ENCODE measurements at regions not wholly inside any gene's neighbourhood (a gene's known extent, or its start where the extent isn't known, plus 50 kb on each side); places are given as distances from the start of the nearest gene placed in this dataset.

- ChIA-PET POLR2A (no interaction called here), CTCF (interaction anchor here (1.6 to 1.8 kb wide), 2 partner anchors 9 to 34 kb away, joined by 6 to 7 read pairs; no protein-coding TSS in a partner anchor)
- H3K4me1 Mint-ChIP-seq (ENCODE audit: low read depth): no peaks in the 10 kb centered on the region
- H3K4me3 Mint-ChIP-seq: no peak overlapping the region
- no peak overlapping the region for H3K27ac Mint-ChIP-seq
- H3K27me3 Mint-ChIP-seq: peaks cover 5% of the 10 kb centered on the region
- H3K9me3 Mint-ChIP-seq: peaks cover 3% of the 10 kb centered on the region
- H3K36me3 Mint-ChIP-seq (ENCODE audit: low read depth): no peaks in the 10 kb centered on the region
- no peak for DNase-seq
- ATAC-seq: no peak
- intact Hi-C loops (cut with micrococcal nuclease): no loop called here
- no peak for TF ChIP-seq CTCF (IDR thresholded peaks at IDR 0.05)
Observed at GRCh38 chr12:67909091-67909531, 80.1 kb upstream of the IFNG-AS1 start.

GRCh38 chr12:67909681-67910080 is 79.6 kb upstream of the IFNG-AS1 start:
- H3K27ac Mint-ChIP-seq: no peak overlapping the region

GRCh38 chr12:67910360-67911274 is 78.6 kb upstream of the IFNG-AS1 start:
- no peaks in the 10 kb centered on the region for H3K36me3 Mint-ChIP-seq (ENCODE audit: low read depth)
- intact Hi-C loops (cut with micrococcal nuclease): no loop called here
- H3K27ac Mint-ChIP-seq: no peak overlapping the region
- ChIA-PET CTCF (no interaction called here), POLR2A (no interaction called here)
- H3K9me3 Mint-ChIP-seq: peaks cover 3% of the 10 kb centered on the region
- no peak for DNase-seq
- peaks cover 5% of the 10 kb centered on the region for H3K27me3 Mint-ChIP-seq
- ATAC-seq: no peak
- no peak overlapping the region for H3K4me3 Mint-ChIP-seq
- TF ChIP-seq CTCF (IDR thresholded peaks at IDR 0.05): no peak
- no peaks in the 10 kb centered on the region for H3K4me1 Mint-ChIP-seq (ENCODE audit: low read depth)

More at GRCh38 chr12:67909681-67910080, 79.6 kb upstream of the IFNG-AS1 start:
- H3K36me3 Mint-ChIP-seq (ENCODE audit: low read depth): no peaks in the 10 kb centered on the region
- CTCF ChIA-PET: interaction anchor here (1.6 to 1.8 kb wide), 2 partner anchors 8 to 33 kb away, joined by 6 to 7 read pairs; no protein-coding TSS in a partner anchor
- no peak overlapping the region for H3K4me3 Mint-ChIP-seq
- H3K9me3 Mint-ChIP-seq: peaks cover 3% of the 10 kb centered on the region
- DNase-seq (no peak), ATAC-seq (no peak)
- TF ChIP-seq CTCF (IDR thresholded peaks at IDR 0.05): no peak
- no peaks in the 10 kb centered on the region for H3K4me1 Mint-ChIP-seq (ENCODE audit: low read depth)
- POLR2A ChIA-PET: no interaction called here
- H3K27me3 Mint-ChIP-seq: peaks cover 5% of the 10 kb centered on the region
- intact Hi-C loops (cut with micrococcal nuclease): no loop called here

GRCh38 chr12:67911275-67911600 is 78.0 kb upstream of the IFNG-AS1 start:
- peaks cover 3% of the 10 kb centered on the region for H3K9me3 Mint-ChIP-seq
- H3K36me3 Mint-ChIP-seq (ENCODE audit: low read depth): no peaks in the 10 kb centered on the region
- intact Hi-C loops (cut with micrococcal nuclease): no loop called here
- TF ChIP-seq CTCF (IDR thresholded peaks at IDR 0.05): no peak
- H3K4me3 Mint-ChIP-seq: no peak overlapping the region
- POLR2A ChIA-PET: no interaction called here
- peaks cover 5% of the 10 kb centered on the region for H3K27me3 Mint-ChIP-seq
- CTCF ChIA-PET: no interaction called here
- no peak overlapping the region for H3K27ac Mint-ChIP-seq
- no peak for ATAC-seq
- DNase-seq: no peak
- H3K4me1 Mint-ChIP-seq (ENCODE audit: low read depth): no peaks in the 10 kb centered on the region

GRCh38 chr12:67911789-67912188 is 77.5 kb upstream of the IFNG-AS1 start:
- ChIA-PET POLR2A (no interaction called here), CTCF (no interaction called here)
- no peak overlapping the region for H3K4me3 Mint-ChIP-seq
- no peaks in the 10 kb centered on the region for H3K4me1 Mint-ChIP-seq (ENCODE audit: low read depth)
- no peak for TF ChIP-seq CTCF (IDR thresholded peaks at IDR 0.05)
- DNase-seq: no peak
- H3K27ac Mint-ChIP-seq: no peak overlapping the region
- no peaks in the 10 kb centered on the region for H3K36me3 Mint-ChIP-seq (ENCODE audit: low read depth)
- peaks cover 3% of the 10 kb centered on the region for H3K9me3 Mint-ChIP-seq
- peaks cover 5% of the 10 kb centered on the region for H3K27me3 Mint-ChIP-seq
- no peak for ATAC-seq
- intact Hi-C loops (cut with micrococcal nuclease): no loop called here

All from activated CD8-positive, alpha-beta T cell treated with anti-CD3 and anti-CD28 coated beads for 36 hours (primary cell).